Common myeloid progenitor, CD34-positive (primary cell): ENCODE measurements at regions not wholly inside any gene's neighbourhood (a gene's known extent, or its start where the extent isn't known, plus 50 kb on each side); places are given as distances from the start of the nearest gene placed in this dataset.

ENCODE experiments used
- CTCF ChIA-PET: fragments of 350-600 bp; sonication (Branson Sonifier 250); formaldehyde crosslinking; loops from one replicate; lab custom pipeline; 2021; ENCODE audit warnings: antibody characterized with exemption; lab: Charles Lee
- POLR2A ChIA-PET: fragments of 350-600 bp; sonication (Branson Sonifier 250); formaldehyde crosslinking; loops from one replicate; lab custom pipeline; 2021; ENCODE audit warnings: antibody characterized with exemption; lab: Charles Lee
- DNase-seq, 3 donors: peaks; one replicate each; pipeline versions ENCODE4 v3.0.0 to v3.0.0-alpha.2; 2013
- H3K27ac ChIP-seq, 2 experiments: 1 replicate in 1 of 2; 2 replicates in 1 of 2; pipeline ENCODE4 v1.7.0; 2013; ENCODE audit warnings: inconsistent platforms in 2 of 2, low read length in 2 of 2, mild to moderate bottlenecking in 2 of 2, low read depth in 1 of 2, moderate library complexity in 1 of 2; ENCODE audit not compliant: severe bottlenecking in 2 of 2, insufficient read depth in 1 of 2, poor library complexity in 1 of 2
- H3K27me3 ChIP-seq, 5 experiments: replicated peaks in 2 of 5; 1 replicate in 3 of 5; 2 replicates in 2 of 5; pipeline versions ENCODE4 v1.6.1 to v1.7.0; 2013; ENCODE audit warnings: low read length in 4 of 5, mild to moderate bottlenecking in 2 of 5, moderate library complexity in 2 of 5, inconsistent platforms in 1 of 5; ENCODE audit not compliant: insufficient read depth in 5 of 5, control insufficient read depth in 4 of 5
- H3K36me3 ChIP-seq, 4 experiments: 1 replicate in 2 of 4; 2 replicates in 2 of 4; pipeline versions ENCODE4 v1.6.1 to v1.7.0; 2013; ENCODE audit warnings: low read length in 3 of 4, control low read depth in 1 of 4, mild to moderate bottlenecking in 1 of 4; ENCODE audit not compliant: control insufficient read depth in 4 of 4, insufficient read depth in 4 of 4
- H3K4me1 ChIP-seq, 4 experiments: 1 replicate in 3 of 4; 2 replicates in 1 of 4; pipeline versions ENCODE4 v1.6.1 to v1.7.1; 2013; ENCODE audit warnings: low read length in 3 of 4, mild to moderate bottlenecking in 3 of 4, control low read depth in 1 of 4, inconsistent platforms in 1 of 4, moderate library complexity in 1 of 4; ENCODE audit not compliant: control insufficient read depth in 4 of 4, insufficient read depth in 4 of 4; ENCODE audit errors: control extremely low read depth in 1 of 4
- H3K4me3 ChIP-seq, 7 experiments: 1 replicate in 4 of 7; 2 replicates in 3 of 7; pipeline versions ENCODE4 v1.5.1 to v1.7.0; 2013; ENCODE audit warnings: mild to moderate bottlenecking in 7 of 7, low read length in 6 of 7, moderate library complexity in 6 of 7, inconsistent platforms in 2 of 7, low read depth in 2 of 7, control low read depth in 1 of 7; ENCODE audit not compliant: insufficient read depth in 4 of 7, control insufficient read depth in 1 of 7; ENCODE audit errors: extremely low read depth in 1 of 7
- H3K9me3 ChIP-seq, 5 experiments: 1 replicate in 4 of 5; 2 replicates in 1 of 5; pipeline versions ENCODE4 v1.6.1 to v1.7.1; 2013; ENCODE audit warnings: low read length in 4 of 5, mild to moderate bottlenecking in 2 of 5, inconsistent platforms in 1 of 5, low read depth in 1 of 5, moderate library complexity in 1 of 5; ENCODE audit not compliant: control insufficient read depth in 4 of 5, insufficient read depth in 2 of 5; ENCODE audit errors: control extremely low read depth in 1 of 5
- WGBS: methylation state at CpG from one replicate; pipeline ENCODE4 v1.1.5; 2013; ENCODE audit not compliant: insufficient coverage; 5-methylcytosine and 5-hydroxymethylcytosine counted together

DNA sequence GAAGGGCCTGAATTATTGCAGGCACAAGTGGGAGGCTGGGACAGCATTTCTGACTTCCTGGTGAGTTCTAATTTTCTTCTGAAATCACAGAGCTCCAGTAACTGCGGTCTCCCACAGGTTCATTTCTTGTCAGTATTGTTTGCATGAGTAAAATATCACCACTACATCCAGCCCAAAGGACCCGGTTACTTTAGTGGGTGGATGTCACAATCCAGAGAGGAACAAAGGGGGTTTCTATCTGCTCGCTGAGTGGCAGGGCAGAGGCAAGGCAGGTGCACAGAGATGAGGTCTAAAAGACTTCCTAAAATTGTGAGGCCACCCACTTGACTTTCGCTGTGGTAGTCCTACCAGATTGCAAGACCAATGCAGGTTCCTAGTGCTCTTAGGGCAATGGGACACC lies 800.4 kb upstream of the ID2 start:
- Histone ChIP-seq H3K4me3 (no peak overlapping the region), H3K4me1 (peaks cover 0 to 8% (median 5%) of the 10 kb centered on the region in 4 experiments), H3K36me3 (no peaks in the 10 kb centered on the region), H3K27me3 (no peaks in the 10 kb centered on the region), H3K27ac (no peak overlapping the region), H3K9me3 (no peaks in the 10 kb centered on the region)
- peak in 2 of 3 donors; percentile 36 to 42 for DNase-seq
- CTCF ChIA-PET, result no interaction called here
- POLR2A ChIA-PET, result no interaction called here
- 85% methylated on average over 1 of the region's 4 CpGs for WGBS

- H3K36me3 ChIP-seq, result no peaks in the 10 kb centered on the region
- no peaks in the 10 kb centered on the region for H3K9me3 ChIP-seq
- H3K4me3 ChIP-seq, result no peak overlapping the region
- ChIA-PET POLR2A (interaction anchor here (0.6 kb wide), 2 partner anchors 95 to 112 kb away, joined by 3 read pairs; no protein-coding TSS in a partner anchor), CTCF (no interaction called here)
- no peak overlapping the region for H3K27ac ChIP-seq
- no peak for DNase-seq
- peaks cover 0 to 8% (median 5%) of the 10 kb centered on the region in 4 experiments for H3K4me1 ChIP-seq
- no peaks in the 10 kb centered on the region for H3K27me3 ChIP-seq
Observed at GRCh38 chr2:7882296-7882695, 799.6 kb upstream of the ID2 start.

DNA sequence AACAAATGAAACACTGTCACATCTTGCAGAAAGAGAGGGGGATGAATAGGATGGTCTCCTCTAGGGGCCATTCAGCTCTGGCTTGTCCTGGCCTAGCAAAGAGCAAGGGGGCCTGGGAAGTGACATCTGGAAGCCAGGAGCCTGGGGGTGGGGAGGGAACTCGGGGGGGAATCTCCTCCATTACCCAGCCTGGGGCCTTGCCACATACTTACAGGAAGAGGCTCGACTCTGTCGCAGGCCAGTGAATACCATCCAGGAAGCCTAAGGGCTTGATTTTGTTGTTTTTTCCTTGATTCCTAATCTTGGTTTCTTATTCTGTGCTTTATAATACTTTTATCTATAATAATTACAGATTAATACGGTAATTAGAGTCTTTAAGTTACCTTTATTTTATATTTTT lies 797.5 kb upstream of the ID2 start:
- ChIA-PET CTCF (interaction anchor here (0.7 kb wide), 1 partner anchor 10 kb away, joined by 3 read pairs; no protein-coding TSS in a partner anchor), POLR2A (no interaction called here)
- no peak overlapping the region for H3K4me3 ChIP-seq
- no peaks in the 10 kb centered on the region for H3K36me3 ChIP-seq
- DNase-seq, result no peak
- H3K9me3 ChIP-seq, result no peaks in the 10 kb centered on the region
- no CpG with 5 or more reads among the region's 4 CpGs for WGBS
- no peaks in the 10 kb centered on the region for H3K27me3 ChIP-seq
- H3K27ac ChIP-seq, result no peak overlapping the region
- peaks cover 0 to 8% (median 5%) of the 10 kb centered on the region in 4 experiments for H3K4me1 ChIP-seq

GRCh38 chr2:7886666-7887065 lies 795.2 kb upstream of the ID2 start:
- no peak for DNase-seq
- ChIA-PET POLR2A (no interaction called here), CTCF (no interaction called here)
- WGBS, result 90% methylated on average over 2 of the region's 2 CpGs
- Histone ChIP-seq H3K36me3 (no peaks in the 10 kb centered on the region), H3K9me3 (no peaks in the 10 kb centered on the region), H3K27ac (no peak overlapping the region), H3K27me3 (no peaks in the 10 kb centered on the region), H3K4me1 (peaks cover 0 to under 1% (median 0%) of the 10 kb centered on the region in 4 experiments), H3K4me3 (no peak overlapping the region)

DNA sequence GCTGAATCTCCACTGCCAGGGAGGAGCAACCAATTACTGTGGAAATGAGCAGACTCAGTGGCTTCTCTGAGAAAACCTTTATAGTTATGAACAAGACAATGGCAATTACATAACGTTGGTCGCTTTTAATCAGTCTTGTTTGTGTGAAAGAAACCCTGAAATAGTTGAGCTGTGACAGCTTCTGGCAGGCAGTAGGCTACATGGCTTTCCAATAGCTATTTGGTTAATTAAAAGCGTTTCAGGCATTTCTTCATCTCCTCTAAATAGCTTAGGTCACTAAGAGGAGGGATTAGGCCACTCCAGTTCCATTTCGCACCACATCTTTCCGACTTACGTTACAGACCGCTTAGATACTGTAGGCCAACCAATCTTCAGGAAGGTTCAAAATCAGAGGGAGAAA lies 794.4 kb upstream of the ID2 start:
- ChIA-PET POLR2A (no interaction called here), CTCF (interaction anchor here (0.8 kb wide), 1 partner anchor 8 kb away, joined by 3 read pairs; no protein-coding TSS in a partner anchor)
- H3K36me3 ChIP-seq, result no peaks in the 10 kb centered on the region
- H3K4me3 ChIP-seq, result no peak overlapping the region
- H3K4me1 ChIP-seq, result no peaks in the 10 kb centered on the region
- WGBS, result 98% methylated on average over 7 of the region's 7 CpGs
- DNase-seq, result no peak
- H3K27ac ChIP-seq, result no peak overlapping the region
- no peaks in the 10 kb centered on the region for H3K9me3 ChIP-seq
- H3K27me3 ChIP-seq, result no peaks in the 10 kb centered on the region

GRCh38 chr2:7888876-7889275 lies 793.0 kb upstream of the ID2 start:
- ChIA-PET CTCF (interaction anchor here (0.6 to 1.3 kb wide), 2 partner anchors 111 to 656 kb away, joined by 3 to 6 read pairs; no protein-coding TSS in a partner anchor), POLR2A (no interaction called here)
- no peak overlapping the region for H3K4me3 ChIP-seq
- peaks cover 0 to 1% (median 0%) of the 10 kb centered on the region in 5 experiments for H3K9me3 ChIP-seq
- no peaks in the 10 kb centered on the region for H3K36me3 ChIP-seq
- H3K27me3 ChIP-seq, result no peaks in the 10 kb centered on the region
- DNase-seq, result no peak
- no peaks in the 10 kb centered on the region for H3K4me1 ChIP-seq
- no peak overlapping the region for H3K27ac ChIP-seq
- WGBS, result 74% methylated on average over 2 of the region's 4 CpGs

- Histone ChIP-seq H3K27ac (no peak overlapping the region), H3K27me3 (no peaks in the 10 kb centered on the region), H3K9me3 (peaks cover 0 to 5% (median 0%) of the 10 kb centered on the region in 5 experiments), H3K4me3 (no peak overlapping the region), H3K4me1 (peaks cover 0 to 12% (median 1%) of the 10 kb centered on the region in 4 experiments), H3K36me3 (no peaks in the 10 kb centered on the region)
- ChIA-PET CTCF (interaction anchor here (0.9 kb wide), 1 partner anchor 22 kb away, joined by 3 read pairs; no protein-coding TSS in a partner anchor), POLR2A (no interaction called here)
- 100% methylated on average over 1 of the region's 2 CpGs for WGBS
- DNase-seq, result no peak
Observed at GRCh38 chr2:7891312-7891711, 790.5 kb upstream of the ID2 start.
